Fibroblast of pulmonary artery (primary cell): ENCODE measurements at regions not wholly inside any gene's neighbourhood (a gene's known extent, or its start where the extent isn't known, plus 50 kb on each side); places are given as distances from the start of the nearest gene placed in this dataset.
"Not testable (repeated sequence)": the region's sequence is repeated elsewhere in the genome, so short reads cannot be mapped to it uniquely, and the experiment has no call there.

Experiments
- DNase-seq: peaks from one replicate; pipeline ENCODE4 v3.0.0-alpha.2; 2010; ENCODE audit warnings: low read depth
- H3K4me3 ChIP-seq: replicated peaks from 2 replicates; pipeline ENCODE4 v1.5.1; 2011; ENCODE audit warnings: low read depth, mild to moderate bottlenecking, control low read depth, low read length, moderate library complexity
- TF ChIP-seq, protein P1 (sequence below): IDR thresholded peaks from 2 replicates; pipeline ENCODE4 v1.5.1; 2011; ENCODE audit warnings: mild to moderate bottlenecking, control low read depth, low read length, inconsistent platforms; ENCODE audit errors: missing control alignments

DNA sequence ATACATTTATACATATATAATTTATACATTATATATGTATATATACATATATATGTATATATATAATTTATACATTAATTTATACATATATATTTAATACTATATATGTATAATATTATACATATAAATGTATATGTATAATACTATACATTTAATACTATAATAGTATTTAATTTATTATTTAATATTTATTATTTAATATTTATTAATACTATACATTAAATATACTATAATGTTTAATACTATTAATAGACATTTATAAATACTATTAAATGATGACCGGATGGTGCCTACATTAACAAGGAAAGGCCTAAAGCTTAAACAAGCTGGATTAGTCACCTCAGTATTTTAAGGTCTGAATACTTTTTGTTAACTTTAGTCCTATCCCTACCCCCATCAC is 145.9 kb upstream of the HTR1E start:
- DNase-seq, result no peak
- no peak overlapping the region for H3K4me3 ChIP-seq
- TF ChIP-seq, protein P1, sequence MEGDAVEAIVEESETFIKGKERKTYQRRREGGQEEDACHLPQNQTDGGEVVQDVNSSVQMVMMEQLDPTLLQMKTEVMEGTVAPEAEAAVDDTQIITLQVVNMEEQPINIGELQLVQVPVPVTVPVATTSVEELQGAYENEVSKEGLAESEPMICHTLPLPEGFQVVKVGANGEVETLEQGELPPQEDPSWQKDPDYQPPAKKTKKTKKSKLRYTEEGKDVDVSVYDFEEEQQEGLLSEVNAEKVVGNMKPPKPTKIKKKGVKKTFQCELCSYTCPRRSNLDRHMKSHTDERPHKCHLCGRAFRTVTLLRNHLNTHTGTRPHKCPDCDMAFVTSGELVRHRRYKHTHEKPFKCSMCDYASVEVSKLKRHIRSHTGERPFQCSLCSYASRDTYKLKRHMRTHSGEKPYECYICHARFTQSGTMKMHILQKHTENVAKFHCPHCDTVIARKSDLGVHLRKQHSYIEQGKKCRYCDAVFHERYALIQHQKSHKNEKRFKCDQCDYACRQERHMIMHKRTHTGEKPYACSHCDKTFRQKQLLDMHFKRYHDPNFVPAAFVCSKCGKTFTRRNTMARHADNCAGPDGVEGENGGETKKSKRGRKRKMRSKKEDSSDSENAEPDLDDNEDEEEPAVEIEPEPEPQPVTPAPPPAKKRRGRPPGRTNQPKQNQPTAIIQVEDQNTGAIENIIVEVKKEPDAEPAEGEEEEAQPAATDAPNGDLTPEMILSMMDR, result no peak

DNA sequence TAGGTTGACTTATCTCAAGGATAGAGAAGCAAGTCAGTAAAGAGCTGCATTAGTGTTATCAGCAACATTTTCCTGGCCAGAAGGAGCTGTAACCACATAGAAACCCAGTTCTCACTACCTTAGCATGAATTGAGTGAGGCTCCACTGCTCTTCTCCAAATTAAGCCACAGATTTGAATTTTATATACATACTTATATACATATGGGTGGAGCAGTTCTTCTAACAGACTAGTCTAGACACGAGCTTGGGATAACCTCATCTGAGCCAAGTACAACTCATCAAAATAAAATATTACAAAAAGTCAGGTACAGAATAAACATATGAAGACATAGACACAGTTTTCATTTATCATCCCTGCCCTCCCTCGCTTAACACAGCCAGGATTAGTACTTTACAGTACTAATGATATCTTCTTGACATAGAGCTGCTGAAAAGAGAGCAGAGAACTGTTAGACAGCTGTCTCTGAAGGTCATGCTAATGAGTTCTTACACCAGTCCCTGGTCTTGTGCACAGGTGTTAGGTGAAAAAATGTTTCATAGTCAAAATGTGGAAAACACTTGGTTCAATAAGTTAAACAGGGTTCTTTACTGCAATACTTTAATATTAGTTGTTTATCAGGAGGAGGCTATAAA is 147.4 kb upstream of the HTR1E start:
- no peak for DNase-seq
- H3K4me3 ChIP-seq, result no peak overlapping the region
- TF ChIP-seq, protein P1, result no peak

GRCh38 chr6:86782328-86782727 is 155.0 kb upstream of the HTR1E start:
- TF ChIP-seq, protein P1, result no peak
- no peak for DNase-seq
- H3K4me3 ChIP-seq, result no peak overlapping the region

DNA sequence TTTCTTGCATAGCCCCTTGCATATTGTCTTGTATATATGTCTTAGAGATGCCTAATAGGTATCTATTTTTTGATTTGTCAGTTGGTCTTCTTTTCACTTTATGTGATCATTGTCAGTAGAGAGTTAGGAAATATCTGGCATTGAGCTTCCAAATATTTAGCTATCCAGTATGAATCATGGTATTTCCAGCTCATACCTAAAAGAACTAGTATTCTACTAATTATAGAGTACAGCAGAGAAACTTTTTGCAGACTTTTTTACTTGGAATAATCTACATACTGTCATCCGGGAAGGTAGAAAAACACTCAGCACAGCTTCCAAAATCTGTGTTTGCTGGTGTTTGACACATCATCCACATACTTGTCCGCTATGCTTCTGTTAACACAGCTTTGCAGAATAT is 156.4 kb upstream of the HTR1E start:
- no peak overlapping the region for H3K4me3 ChIP-seq
- TF ChIP-seq, protein P1, result no peak
- no peak for DNase-seq

GRCh38 chr6:86775893-86776292 is 161.4 kb upstream of the HTR1E start:
- TF ChIP-seq, protein P1, result no peak
- DNase-seq, result no peak
- H3K4me3 ChIP-seq, result no peak overlapping the region

GRCh38 chr6:86765211-86765610 is 172.1 kb upstream of the HTR1E start:
- TF ChIP-seq, protein P1, result no peak
- no peak for DNase-seq
- no peak overlapping the region for H3K4me3 ChIP-seq

- DNase-seq, result not testable (repeated sequence)
These were observed 177.4 kb upstream of the HTR1E start for GRCh38 chr6:86759953-86760352.

More at GRCh38 chr6:86759953-86760352, 177.4 kb upstream of the HTR1E start:
- H3K4me3 ChIP-seq, result not testable (repeated sequence)
